Activated CD4-positive, alpha-beta memory T cell treated with anti-CD3 and anti-CD28 coated beads for 36 hours (primary cell): ENCODE measurements at regions not wholly inside any gene's neighbourhood (a gene's known extent, or its start where the extent isn't known, plus 50 kb on each side); places are given as distances from the start of the nearest gene placed in this dataset.
"Not testable (repeated sequence)": the region's sequence is repeated elsewhere in the genome, so short reads cannot be mapped to it uniquely, and the experiment has no call there.

Source experiments
- CTCF ChIA-PET: fragments of 350-600 bp; sonication (Branson Sonifier 250); formaldehyde crosslinking; loops from one replicate; lab custom pipeline; 2021; ENCODE audit warnings: antibody characterized with exemption, inconsistent platforms; lab: Charles Lee
- POLR2A ChIA-PET: fragments of 350-600 bp; sonication (Branson Sonifier 250); formaldehyde crosslinking; loops from one replicate; lab custom pipeline; 2021; ENCODE audit warnings: antibody characterized with exemption; lab: Charles Lee
- DNase-seq: peaks from one replicate; pipeline ENCODE4 v3.0.0-alpha.2; 2020
- H3K27ac Mint-ChIP-seq: one replicate; pipeline ENCODE4 v1.8.0; 2021; ENCODE audit warnings: mixed read lengths
- H3K27me3 Mint-ChIP-seq: one replicate; pipeline ENCODE4 v1.8.0; 2021; ENCODE audit warnings: mixed read lengths
- H3K36me3 Mint-ChIP-seq: one replicate; pipeline ENCODE4 v1.8.0; 2021; ENCODE audit warnings: mixed read lengths
- H3K4me1 Mint-ChIP-seq: one replicate; pipeline ENCODE4 v1.8.0; 2021; ENCODE audit warnings: low read depth, mixed read lengths
- H3K4me3 Mint-ChIP-seq: one replicate; pipeline ENCODE4 v1.8.0; 2021; ENCODE audit warnings: mild to moderate bottlenecking, mixed read lengths
- H3K9me3 Mint-ChIP-seq: one replicate; pipeline ENCODE4 v1.8.0; 2021; ENCODE audit warnings: mixed read lengths
- intact Hi-C: fragments of 100-400 bp; cut with micrococcal nuclease; formaldehyde crosslinking; loops from one replicate; pipeline ENCODE4 v1.15.1; 2023

DNA sequence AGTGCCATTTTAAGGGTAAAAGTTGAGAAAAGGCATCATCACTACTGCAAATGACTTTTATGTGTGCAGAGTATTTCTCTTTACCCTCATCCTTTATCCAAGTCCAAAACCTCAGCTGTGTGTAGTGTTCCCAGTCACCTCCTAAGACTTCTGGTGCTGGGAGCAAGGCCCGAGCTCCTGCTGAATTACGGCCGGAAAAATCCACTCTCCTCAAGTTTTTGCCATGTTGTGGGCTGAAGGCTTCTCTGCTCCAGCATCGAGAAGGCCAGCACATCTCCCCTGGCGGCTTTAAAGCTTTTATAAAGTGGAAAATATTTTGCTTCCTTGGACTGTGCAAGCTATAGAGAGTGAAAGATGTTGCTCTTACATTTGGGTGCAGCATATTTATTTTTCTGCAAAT, 153.2 kb upstream of the THBS2 start:
- Mint-ChIP-seq H3K9me3 (no peaks in the 10 kb centered on the region), H3K27ac (no peak overlapping the region), H3K27me3 (peaks cover 16% of the 10 kb centered on the region), H3K36me3 (no peaks in the 10 kb centered on the region), H3K4me3 (no peak overlapping the region), H3K4me1 (no peaks in the 10 kb centered on the region)
- no peak for DNase-seq
- ChIA-PET POLR2A (no interaction called here), CTCF (no interaction called here)
- intact Hi-C loops: no loop called here

DNA sequence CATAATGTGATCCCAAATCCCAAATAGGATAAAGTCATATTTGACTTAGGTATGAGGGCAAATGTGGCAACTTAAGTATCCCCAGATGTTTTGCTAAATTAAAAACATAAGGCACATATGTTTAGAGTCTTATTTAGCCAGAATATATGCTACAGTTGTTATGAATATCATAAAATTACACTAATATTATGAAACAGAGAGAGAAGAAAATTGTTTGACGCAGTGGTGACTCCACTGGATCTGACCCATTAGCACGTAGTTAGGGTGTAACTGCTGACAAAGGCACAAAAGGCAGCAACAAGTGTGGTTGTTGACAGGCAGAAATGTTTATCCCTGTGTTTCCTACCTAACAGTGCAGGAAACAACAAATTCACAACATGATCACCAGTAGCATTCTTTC, 152.4 kb upstream of the THBS2 start:
- ChIA-PET CTCF (no interaction called here), POLR2A (no interaction called here)
- H3K9me3 Mint-ChIP-seq: no peaks in the 10 kb centered on the region
- peaks cover 16% of the 10 kb centered on the region for H3K27me3 Mint-ChIP-seq
- no peaks in the 10 kb centered on the region for H3K36me3 Mint-ChIP-seq
- intact Hi-C loops: no loop called here
- H3K4me3 Mint-ChIP-seq: no peak overlapping the region
- no peak overlapping the region for H3K27ac Mint-ChIP-seq
- no peaks in the 10 kb centered on the region for H3K4me1 Mint-ChIP-seq
- DNase-seq: no peak

DNA sequence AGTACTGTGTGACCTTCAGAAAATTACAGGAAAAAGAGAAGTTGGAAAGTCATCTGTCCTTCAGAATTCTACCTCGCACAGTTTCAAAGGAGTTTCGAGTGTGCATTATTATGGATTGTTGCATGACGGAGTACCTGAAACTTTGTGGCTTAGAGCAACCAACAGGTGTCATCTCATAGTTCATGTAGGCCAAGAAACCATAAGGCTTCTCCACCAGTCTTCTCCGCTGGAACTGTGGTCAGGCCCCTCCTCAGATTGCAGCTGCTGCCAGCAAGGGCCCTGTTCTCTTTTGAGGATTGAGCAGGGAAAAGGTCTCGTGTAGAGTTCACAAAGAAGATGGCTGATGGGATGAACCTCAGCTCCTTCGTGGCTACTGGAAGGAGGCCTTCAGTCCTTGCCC, 151.2 kb upstream of the THBS2 start:
- ChIA-PET POLR2A (no interaction called here), CTCF (interaction anchor here (0.8 kb wide), 1 partner anchor 299 kb away, joined by 3 read pairs; no protein-coding TSS in a partner anchor)
- H3K27me3 Mint-ChIP-seq: peaks cover 14% of the 10 kb centered on the region
- no peaks in the 10 kb centered on the region for H3K36me3 Mint-ChIP-seq
- H3K4me1 Mint-ChIP-seq: no peaks in the 10 kb centered on the region
- no peak overlapping the region for H3K4me3 Mint-ChIP-seq
- DNase-seq: no peak
- no peaks in the 10 kb centered on the region for H3K9me3 Mint-ChIP-seq
- intact Hi-C loops: no loop called here
- no peak overlapping the region for H3K27ac Mint-ChIP-seq

DNA sequence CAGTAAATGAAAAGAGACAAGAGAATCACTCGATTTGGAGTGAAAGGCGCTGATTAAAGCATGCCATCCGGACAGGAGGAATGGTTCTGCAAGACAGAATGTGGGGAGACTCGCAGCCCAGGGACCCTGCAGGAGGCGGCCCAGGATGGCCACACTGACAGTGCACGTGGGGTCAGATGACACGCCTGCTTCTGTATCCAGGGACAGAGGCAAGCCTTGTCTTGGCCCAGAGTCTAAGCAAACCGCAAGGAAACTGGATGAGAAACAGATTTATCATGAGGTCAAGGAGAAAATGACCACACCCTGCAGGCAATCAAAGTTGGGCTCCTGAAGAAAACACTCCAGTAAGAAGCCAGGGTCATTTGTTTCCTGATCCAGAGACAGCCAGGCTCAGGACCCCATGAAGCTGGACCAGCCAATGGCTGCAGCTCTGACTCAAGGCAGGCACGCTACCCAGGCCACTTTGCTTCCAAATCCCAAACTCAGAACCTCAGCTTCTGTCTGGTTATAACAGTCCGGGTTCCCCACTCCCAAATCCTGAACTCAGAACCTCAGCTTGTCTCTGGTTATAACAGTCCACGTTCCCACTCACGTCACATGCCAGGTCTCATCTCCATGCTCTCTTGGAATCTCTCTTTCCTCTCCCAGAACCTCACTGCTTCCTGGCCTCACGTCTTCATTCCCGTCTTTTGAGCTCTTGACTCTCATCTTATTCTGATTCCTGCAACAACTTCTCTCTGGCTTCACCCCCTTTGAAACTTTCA, 144.9 kb upstream of the THBS2 start:
- POLR2A ChIA-PET: no interaction called here
- no peak for DNase-seq
- Mint-ChIP-seq H3K4me3 (no peak overlapping the region), H3K27me3 (peaks cover 3% of the 10 kb centered on the region), H3K27ac (no peak overlapping the region), H3K9me3 (no peaks in the 10 kb centered on the region), H3K4me1 (no peaks in the 10 kb centered on the region), H3K36me3 (no peaks in the 10 kb centered on the region)
- intact Hi-C loops: no loop called here
- CTCF ChIA-PET: no interaction called here

DNA sequence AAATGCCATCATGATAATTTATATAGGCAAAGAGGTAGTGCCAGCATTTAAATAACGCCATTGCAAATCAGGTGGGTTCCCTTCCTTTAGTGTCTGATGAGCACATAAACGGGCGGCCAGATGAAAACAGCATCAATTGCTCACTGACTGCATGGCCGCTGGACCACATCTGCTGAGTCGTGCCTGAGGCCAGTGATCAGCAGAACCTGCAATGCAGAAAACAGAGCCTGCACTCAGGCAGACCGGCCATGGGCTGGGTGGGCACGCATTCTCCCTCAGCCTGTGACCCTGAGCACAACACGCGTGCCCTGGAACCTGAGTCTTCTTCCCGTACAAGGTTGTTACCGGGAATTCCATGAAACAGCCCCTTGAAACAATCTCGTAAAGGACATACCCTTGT, 144.0 kb upstream of the THBS2 start:
- no peaks in the 10 kb centered on the region for H3K27me3 Mint-ChIP-seq
- ChIA-PET CTCF (no interaction called here), POLR2A (no interaction called here)
- H3K27ac Mint-ChIP-seq: no peak overlapping the region
- no peak overlapping the region for H3K4me3 Mint-ChIP-seq
- intact Hi-C loops: no loop called here
- H3K4me1 Mint-ChIP-seq: no peaks in the 10 kb centered on the region
- no peaks in the 10 kb centered on the region for H3K36me3 Mint-ChIP-seq
- peaks cover under 1% of the 10 kb centered on the region for H3K9me3 Mint-ChIP-seq
- DNase-seq: no peak

DNA sequence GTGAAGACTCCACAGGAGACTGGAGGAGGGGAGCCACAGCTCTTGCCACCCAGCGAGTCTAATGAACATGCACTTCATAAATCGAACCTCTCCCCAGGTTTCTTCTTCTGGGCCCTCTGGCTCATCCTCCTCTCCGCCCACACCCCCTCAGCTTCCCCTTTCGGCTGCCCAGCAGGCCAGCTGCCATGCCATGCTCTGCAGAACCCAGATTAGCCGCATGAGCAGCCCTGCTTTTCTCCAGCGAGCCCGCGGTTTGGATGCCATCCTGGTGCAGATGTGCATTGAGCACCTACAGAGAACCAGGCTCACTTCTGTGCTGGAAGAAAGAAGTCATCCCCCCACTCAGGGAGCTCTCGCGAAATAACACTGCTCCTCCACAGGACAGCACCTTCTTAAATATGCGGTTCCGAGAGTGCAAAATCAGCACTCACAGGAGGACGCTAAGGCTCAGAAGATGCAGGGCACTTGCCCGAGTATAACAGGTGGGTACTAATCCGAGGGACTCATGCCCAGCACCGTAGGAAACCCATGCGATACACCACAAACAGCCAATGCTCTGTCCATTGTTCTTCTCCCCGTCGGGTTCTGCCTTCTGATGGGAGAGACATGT, 143.0 kb upstream of the THBS2 start:
- CTCF ChIA-PET: no interaction called here
- intact Hi-C loops: no loop called here

DNA sequence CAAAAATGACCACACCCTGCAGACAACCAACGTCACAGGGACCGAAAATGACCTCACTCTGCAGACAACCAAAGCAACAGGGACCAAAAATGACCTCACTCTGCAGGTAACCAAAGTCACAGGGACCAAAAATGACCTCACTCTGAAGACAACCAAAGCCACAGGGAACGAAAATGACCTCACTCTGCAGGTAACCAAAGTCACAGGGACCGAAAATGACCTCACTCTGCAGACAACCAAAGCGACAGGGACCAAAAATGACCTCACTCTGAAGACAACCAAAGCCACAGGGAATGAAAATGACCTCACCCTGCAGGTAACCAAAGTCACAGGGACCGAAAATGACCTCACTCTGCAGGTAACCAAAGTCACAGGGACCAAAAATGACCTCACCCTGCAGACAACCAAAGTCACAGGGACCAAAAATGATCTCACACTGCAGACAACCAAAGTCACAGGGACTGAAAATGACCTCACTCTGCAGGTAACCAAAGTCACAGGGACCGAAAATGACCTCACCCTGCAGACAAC, 142.4 kb upstream of the THBS2 start:
- CTCF ChIA-PET, H3K36me3 Mint-ChIP-seq, POLR2A ChIA-PET, H3K4me1 Mint-ChIP-seq, H3K27me3 Mint-ChIP-seq, intact Hi-C loops, DNase-seq, H3K27ac Mint-ChIP-seq, H3K4me3 Mint-ChIP-seq: not testable (repeated sequence)
- peaks cover 13% of the 10 kb centered on the region for H3K9me3 Mint-ChIP-seq

More for the DNA sequence above, 143.0 kb upstream of the THBS2 start:
- H3K36me3 Mint-ChIP-seq: no peaks in the 10 kb centered on the region
- no peak for DNase-seq
- POLR2A ChIA-PET: no interaction called here
- H3K9me3 Mint-ChIP-seq: peaks cover 10% of the 10 kb centered on the region
- no peak overlapping the region for H3K4me3 Mint-ChIP-seq
- H3K27me3 Mint-ChIP-seq: peaks cover 2% of the 10 kb centered on the region
- H3K4me1 Mint-ChIP-seq: no peaks in the 10 kb centered on the region
- H3K27ac Mint-ChIP-seq: no peak overlapping the region

DNA sequence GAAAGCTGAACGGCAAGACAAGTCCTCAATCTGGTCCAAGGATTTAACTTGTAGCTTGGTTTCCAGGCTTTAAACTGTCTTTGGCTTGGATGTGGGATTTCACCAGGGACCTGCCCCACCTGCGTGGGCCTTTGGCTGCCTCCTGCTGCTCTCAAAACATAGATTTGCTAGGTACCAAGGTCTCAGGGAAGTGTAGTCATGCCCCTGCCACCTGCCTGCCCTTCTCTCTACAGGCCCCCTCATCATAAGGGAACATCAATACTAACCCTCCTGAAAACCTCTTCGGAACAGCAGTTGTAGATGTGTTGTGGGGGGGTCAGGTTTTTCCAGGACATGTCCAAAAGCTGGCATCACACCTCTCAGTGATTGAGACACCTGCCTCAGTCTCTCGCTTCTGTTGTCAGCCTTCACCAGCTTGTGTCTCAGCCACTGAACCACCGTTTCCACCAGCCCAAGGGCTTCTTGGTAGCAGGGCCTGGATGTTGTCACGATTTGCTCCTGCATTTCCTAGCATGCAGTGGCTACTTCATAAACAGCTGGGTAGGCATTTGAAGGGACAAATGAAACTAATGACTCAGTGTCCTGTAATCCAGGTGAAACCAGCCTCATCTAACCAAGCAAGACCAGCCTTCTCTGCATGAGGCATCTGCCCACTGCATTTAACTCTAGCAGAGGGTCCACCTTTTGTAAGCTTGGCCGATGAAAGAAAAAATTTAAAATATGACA, 141.6 kb upstream of the THBS2 start:
- ChIA-PET POLR2A (no interaction called here), CTCF (no interaction called here)

DNA sequence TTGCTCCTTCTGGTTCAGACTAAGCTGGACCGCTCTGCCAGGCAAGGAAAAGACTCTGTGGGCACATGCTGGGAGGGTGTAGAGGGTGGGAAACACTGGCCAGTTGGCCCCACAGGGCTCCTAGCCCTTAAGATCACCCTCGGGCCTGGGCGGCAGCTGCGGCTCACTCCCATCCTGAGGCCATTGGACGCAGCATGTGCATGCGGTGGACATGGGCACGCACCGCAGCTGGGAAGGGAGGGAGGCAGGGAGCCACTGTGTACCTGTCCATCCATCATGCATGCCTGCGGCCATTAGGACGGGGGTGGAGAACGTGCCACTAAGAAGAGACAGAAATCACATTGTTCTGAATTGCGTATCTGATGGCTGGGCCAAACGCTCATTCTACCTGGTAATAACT, 140.1 kb upstream of the THBS2 start:
- H3K27ac Mint-ChIP-seq: no peak overlapping the region
- no peaks in the 10 kb centered on the region for H3K4me1 Mint-ChIP-seq
- ChIA-PET POLR2A (no interaction called here), CTCF (no interaction called here)
- peaks cover 2% of the 10 kb centered on the region for H3K27me3 Mint-ChIP-seq
- H3K4me3 Mint-ChIP-seq: no peak overlapping the region
- no peaks in the 10 kb centered on the region for H3K36me3 Mint-ChIP-seq
- peaks cover 13% of the 10 kb centered on the region for H3K9me3 Mint-ChIP-seq
- no peak for DNase-seq
- intact Hi-C loops: no loop called here

More for the DNA sequence above, 141.6 kb upstream of the THBS2 start:
- Mint-ChIP-seq H3K4me1 (no peaks in the 10 kb centered on the region), H3K4me3 (no peak overlapping the region), H3K27me3 (peaks cover 2% of the 10 kb centered on the region), H3K27ac (no peak overlapping the region), H3K9me3 (peaks cover 13% of the 10 kb centered on the region), H3K36me3 (no peaks in the 10 kb centered on the region)
- intact Hi-C loops: no loop called here
- DNase-seq: no peak

DNA sequence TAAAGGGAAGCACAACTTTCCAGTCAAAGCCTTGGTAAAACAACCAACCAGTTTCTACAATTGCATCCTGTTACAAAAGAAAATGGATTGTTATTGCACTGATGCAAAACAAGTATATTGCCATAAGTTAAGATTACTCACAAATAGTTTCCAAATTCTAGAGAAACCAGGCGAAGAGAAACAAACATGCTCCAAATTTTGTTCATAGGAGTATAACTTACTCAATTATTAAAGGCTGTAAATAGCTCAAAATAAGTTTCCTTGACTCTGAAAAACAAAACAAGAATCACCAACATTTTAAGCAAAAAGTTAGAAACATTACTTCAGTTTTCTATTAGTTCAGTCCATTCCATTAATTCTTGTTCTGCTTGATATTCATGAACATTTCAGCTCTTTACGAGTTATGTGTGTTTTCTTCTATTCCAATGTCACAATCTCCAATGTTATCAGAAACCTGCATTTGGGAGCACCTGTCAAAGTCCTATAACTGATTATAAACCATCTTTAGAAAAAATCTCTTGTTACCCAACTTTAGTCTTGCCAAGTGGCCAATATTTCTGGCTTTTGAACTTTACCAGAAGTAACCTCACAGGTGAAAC, 137.9 kb upstream of the THBS2 start:
- ChIA-PET POLR2A (no interaction called here), CTCF (no interaction called here)
- Mint-ChIP-seq H3K4me3 (no peak overlapping the region), H3K27me3 (peaks cover 10% of the 10 kb centered on the region), H3K36me3 (no peaks in the 10 kb centered on the region), H3K27ac (no peak overlapping the region), H3K4me1 (no peaks in the 10 kb centered on the region), H3K9me3 (peaks cover 13% of the 10 kb centered on the region)
- intact Hi-C loops: no loop called here
- no peak for DNase-seq

DNA sequence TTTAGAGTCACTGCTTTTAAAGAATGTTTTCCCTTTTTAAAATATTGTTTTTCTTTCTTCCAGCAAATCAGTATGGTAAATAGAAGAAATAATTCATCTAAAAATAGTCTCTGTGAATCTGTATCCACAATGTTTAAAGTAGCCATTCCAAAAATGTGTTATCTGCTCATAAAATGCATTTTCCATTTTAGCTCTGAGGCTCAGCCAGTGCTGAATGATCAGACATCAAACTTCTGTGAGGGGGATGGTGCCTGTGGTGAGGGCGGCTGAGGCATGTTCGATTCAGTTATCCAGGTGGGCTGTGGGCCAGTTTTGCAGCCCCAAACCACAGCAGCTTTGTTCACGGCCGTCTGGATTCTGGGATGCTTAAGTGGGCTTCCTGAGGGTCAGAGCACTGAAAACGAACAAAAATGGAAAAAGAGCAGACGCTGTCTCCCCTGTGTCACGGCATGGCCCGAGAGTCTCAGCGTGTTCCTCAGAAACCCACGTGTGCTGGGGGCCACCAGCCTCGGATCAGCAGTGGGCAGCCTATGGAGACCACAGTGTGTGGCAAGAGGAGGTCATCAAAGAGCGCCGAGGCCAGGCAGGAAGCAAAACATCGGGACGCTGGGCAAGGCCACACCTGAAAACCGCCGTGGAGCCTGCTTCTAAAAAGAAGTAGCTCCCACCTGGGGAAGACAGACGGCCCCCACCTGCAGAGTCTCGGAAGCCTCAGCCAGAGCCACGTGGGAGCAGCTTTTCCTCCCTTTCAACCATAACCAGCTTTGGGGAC, 134.9 kb upstream of the THBS2 start:
- DNase-seq: no peak
- POLR2A ChIA-PET: no interaction called here
- CTCF ChIA-PET: no interaction called here
- Mint-ChIP-seq H3K27ac (no peak overlapping the region), H3K4me3 (no peak overlapping the region), H3K4me1 (no peaks in the 10 kb centered on the region), H3K9me3 (peaks cover 18% of the 10 kb centered on the region), H3K36me3 (no peaks in the 10 kb centered on the region), H3K27me3 (peaks cover 10% of the 10 kb centered on the region)
- intact Hi-C loops: no loop called here
